C4-2B (cell line): ENCODE measurements at regions not wholly inside any gene's neighbourhood (a gene's known extent, or its start where the extent isn't known, plus 50 kb on each side); places are given as distances from the start of the nearest gene placed in this dataset.

Experiments
- H3K27ac ChIP-seq: fragments of 450-650 bp; 2 replicates; pipeline ENCODE4 v1.5.1; 2017
- CTCF ChIP-seq: fragments of 450-650 bp; conservative IDR thresholded peaks from 2 replicates; pipeline ENCODE4 v1.5.1; 2017; ENCODE audit warnings: mild to moderate bottlenecking
- ZFX ChIP-seq: fragments of 450-650 bp; IDR thresholded peaks from 2 replicates; pipeline ENCODE4 v1.6.1; 2017

- no peak overlapping the region for H3K27ac ChIP-seq
- TF ChIP-seq ZFX (no peak), CTCF (no peak)
These were observed 60.1 kb upstream of the RUNX3 start for GRCh38 chr1:24990136-24990535.

- TF ChIP-seq CTCF = no peak
- TF ChIP-seq ZFX = no peak
- H3K27ac ChIP-seq = no peak overlapping the region
These were observed 59.0 kb upstream of the RUNX3 start for GRCh38 chr1:24989082-24989481.

GRCh38 chr1:24988558-24988912 lies 58.5 kb upstream of the RUNX3 start:
- TF ChIP-seq ZFX (no peak), CTCF (no peak)
- H3K27ac ChIP-seq = no peak overlapping the region

GRCh38 chr1:24987875-24988557 lies 57.9 kb upstream of the RUNX3 start:
- no peak for TF ChIP-seq ZFX
- no peak for TF ChIP-seq CTCF
- no peak overlapping the region for H3K27ac ChIP-seq

GRCh38 chr1:24987424-24987823 lies 57.3 kb upstream of the RUNX3 start:
- no peak overlapping the region for H3K27ac ChIP-seq
- no peak for TF ChIP-seq ZFX
- TF ChIP-seq CTCF = no peak

- H3K27ac ChIP-seq = no peak overlapping the region
- TF ChIP-seq ZFX = no peak
- TF ChIP-seq CTCF = no peak
These were observed 56.4 kb upstream of the RUNX3 start for GRCh38 chr1:24986372-24986965.

GRCh38 chr1:24985737-24986136 lies 55.7 kb upstream of the RUNX3 start:
- TF ChIP-seq ZFX (no peak), CTCF (no peak)
- no peak overlapping the region for H3K27ac ChIP-seq
